NCI-H774 (cell line): ENCODE measurements at regions not wholly inside any gene's neighbourhood (a gene's known extent, or its start where the extent isn't known, plus 50 kb on each side); places are given as distances from the start of the nearest gene placed in this dataset.
"Not testable (repeated sequence)": the region's sequence is repeated elsewhere in the genome, so short reads cannot be mapped to it uniquely, and the experiment has no call there.

ENCODE experiments used
- DNase-seq: peaks from one replicate; lab custom pipeline; 2025; lab: John Stamatoyannopoulos, UW

GRCh38 chr2:129821445-129821844 is 158.0 kb upstream of the RAB6C start:
- DNase-seq = no peak

- DNase-seq = no peak
Measured at GRCh38 chr2:129823044-129823443, 156.4 kb upstream of the RAB6C start.

DNA sequence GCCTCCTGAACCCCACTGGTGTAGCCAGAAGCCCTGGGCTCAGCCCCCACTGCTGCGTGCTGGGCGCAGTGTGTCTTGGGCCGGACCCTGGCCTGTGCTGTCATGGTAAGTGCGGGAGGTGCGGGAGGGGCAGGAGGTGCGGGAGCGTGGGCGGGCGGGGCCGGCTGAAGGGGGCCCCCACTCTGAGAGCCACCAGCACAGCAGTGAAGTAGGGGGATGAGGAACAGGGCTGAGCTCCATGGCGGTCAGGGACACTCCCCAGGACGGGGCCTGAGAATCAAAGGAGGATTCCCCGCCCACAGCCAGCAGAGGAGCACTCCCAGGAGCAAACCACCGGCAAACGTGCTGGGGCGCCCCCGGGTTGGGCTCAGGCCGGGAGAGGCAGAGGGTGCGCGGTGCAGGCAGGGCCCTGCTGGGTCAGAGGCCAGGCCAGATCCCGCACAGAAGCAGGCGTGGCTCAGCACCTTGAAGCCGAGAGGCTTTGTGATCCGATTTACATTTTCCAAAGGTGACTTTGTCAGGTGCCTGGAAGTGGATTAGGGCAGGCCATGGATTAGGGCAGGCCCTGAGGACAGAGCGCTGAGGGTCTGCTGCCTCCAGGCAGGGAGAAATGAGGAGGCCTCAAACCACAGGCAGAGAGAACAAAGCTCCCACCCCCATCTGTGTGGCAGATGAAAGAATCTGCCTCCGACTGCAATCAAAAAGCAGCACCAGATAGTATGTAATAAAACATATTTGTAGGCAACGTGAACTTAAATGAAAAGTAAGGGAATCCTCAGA is 152.0 kb upstream of the RAB6C start:
- no peak for DNase-seq

GRCh38 chr2:129828792-129829191 is 150.7 kb upstream of the RAB6C start:
- no peak for DNase-seq

DNA sequence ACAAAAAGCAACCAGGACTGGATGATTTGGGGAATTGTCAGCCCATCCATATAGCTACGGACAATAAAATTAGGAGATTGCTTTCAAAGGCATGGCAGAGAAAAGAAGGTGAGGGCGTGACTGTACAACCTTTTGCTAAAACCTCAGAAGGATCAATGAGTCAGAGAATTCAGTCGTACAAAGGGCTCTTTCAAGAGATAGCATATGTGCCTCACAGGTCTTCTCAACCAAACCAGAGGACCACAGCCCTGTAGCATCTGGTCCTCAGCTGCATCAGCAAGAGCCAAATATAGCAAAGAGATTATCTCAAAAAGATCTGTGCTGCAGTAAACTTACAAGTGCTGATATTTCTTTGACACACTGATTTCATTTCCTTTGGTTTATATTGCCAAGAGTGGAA is 149.9 kb upstream of the RAB6C start:
- no peak for DNase-seq

- DNase-seq = no peak
Measured at GRCh38 chr2:129831018-129831417, 148.4 kb upstream of the RAB6C start.

- not testable (repeated sequence) for DNase-seq
Measured at GRCh38 chr2:129833465-129833864, 146.0 kb upstream of the RAB6C start.

- no peak for DNase-seq
Measured at GRCh38 chr2:129847043-129847442, 132.4 kb upstream of the RAB6C start.

DNA sequence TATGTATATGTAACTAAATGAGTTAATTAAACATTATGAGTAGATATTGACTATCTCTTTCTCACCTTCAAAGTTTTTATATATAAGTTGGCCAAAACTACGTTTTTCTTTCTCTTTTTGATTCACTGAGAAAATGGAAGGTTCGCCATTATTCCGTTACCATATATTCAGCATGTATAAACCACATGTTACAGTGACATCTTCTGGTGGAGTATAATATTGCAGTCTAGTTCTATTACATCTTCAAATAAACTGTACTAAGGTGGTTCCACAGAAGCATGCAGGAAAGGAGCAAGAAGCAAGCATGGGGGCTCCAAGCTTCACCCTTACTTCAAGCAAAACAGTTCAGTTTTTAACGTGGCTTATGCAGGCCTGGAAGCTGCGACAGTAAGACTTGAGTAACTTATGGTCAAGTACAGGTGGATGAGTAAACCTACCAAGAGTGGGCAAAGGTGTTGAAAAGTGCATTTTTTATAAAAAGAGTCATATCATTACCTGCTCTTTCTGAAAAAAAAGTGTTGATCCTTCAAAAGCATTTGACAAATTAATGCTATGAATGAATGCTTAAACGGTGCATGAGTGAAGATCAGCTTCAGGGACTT is 129.8 kb upstream of the RAB6C start:
- peak; percentile 10 for DNase-seq

DNA sequence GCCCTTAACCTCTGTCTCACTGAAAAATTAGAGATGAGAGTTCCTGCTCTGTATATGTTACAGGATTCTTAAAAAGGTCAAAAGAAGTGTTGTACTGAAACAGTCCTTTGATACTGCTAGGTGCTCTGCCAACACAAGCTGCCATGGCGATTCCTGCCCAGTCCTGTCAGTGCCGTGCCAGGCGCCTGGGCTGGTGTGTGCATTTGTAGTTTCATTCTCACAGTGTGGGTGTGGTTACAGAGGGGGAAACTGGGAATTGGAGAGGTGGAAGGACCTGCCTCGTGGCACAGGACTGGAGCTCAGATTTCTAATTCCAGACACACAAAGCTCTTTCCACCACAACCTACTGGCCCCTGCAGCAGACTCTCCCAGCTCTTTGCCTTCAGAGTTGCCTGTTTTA is 122.3 kb upstream of the RAB6C start:
- DNase-seq = no peak

DNA sequence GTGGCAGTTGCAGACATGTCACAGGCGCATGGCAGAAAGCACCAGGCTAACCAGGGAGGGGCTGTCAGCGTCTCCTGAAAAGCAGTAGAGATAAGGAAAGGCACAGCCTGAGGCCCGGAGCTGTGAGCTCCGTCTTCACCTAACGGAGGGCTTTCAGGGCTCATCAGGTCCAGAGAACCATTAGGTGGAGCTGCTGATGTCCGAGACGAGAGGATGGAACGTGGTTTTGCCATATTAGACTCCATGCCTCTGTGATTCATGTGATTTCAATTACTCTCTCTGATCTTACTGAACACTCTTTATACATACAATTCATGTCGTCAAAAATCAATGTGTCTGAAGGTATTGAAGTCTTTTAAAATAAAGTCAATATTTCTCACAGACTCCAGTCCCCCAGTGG is 120.3 kb upstream of the RAB6C start:
- no peak for DNase-seq

- no peak for DNase-seq
Measured at GRCh38 chr2:129860088-129860487, 119.4 kb upstream of the RAB6C start.

DNA sequence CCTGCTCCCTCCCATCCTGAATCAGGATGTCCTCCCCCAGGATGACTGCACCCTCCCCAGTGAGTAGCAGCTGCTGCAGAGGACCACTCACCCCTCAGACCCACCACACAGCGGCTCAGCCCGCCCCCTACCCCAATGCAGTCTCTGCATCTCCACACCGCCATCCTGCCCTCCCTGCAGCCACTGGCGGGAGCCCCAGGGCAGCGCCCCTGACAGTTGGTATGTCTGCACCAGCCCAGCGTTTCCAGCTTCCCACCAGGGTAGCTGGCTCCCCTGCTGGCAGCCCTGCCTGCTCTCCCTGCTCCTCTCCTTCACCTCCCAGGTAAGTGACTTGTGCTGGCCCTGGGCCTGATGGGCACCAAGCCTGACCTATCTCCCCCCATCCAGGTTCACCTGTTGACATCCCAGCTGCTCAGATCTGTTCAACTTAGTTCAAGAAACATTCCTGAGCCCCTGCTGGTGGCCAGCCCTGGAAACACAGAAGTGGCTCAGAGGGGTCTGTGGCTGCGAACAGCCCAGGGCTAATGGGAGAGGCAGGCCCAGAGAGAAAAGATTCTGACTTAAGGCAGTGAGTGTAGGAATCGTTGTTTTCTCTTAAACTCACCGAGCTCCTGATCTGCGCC is 117.7 kb upstream of the RAB6C start:
- no peak for DNase-seq

DNA sequence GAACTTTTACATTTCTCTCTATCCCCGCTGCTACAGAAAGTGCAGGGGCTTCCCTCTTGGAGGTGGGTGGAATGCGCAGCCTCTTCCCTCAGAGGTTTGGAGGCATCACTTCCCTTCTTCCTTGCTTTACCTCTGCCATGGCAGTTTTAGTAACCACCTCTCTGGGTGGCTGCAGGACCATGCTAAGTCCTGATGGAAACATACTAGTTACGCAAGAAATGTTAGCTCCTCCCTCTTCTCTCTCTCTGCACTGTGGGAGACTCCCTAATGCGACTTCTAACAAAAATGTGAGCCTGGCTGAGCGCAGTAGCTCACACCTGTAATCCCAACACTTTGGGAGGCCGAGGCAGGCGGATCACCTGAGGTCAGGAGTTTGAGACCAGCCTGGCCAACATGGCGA is 116.8 kb upstream of the RAB6C start:
- no peak for DNase-seq

GRCh38 chr2:129863350-129863749 is 116.1 kb upstream of the RAB6C start:
- DNase-seq = no peak

GRCh38 chr2:129864719-129865118 is 114.7 kb upstream of the RAB6C start:
- DNase-seq = no peak

- DNase-seq = no peak
Measured at GRCh38 chr2:129865976-129866375, 113.5 kb upstream of the RAB6C start.

DNA sequence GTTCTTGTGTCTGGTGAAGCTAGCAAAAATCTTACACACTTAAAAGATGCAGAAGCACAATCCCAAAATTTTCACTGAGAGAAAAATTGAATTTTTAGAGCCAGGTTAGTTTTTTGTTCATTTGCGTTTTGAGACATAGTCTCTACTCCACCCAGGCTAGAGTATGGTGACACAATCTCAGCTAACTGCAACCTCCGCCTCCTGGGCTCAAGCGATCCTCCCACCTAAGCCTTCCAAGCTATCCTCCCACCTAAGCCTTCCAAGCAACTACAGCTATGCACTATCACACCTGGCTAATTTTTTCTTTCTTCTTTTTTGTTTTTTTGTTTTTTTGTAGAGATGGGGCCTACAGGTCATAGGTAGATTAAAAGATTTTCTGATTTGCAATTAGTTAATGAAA is 113.1 kb upstream of the RAB6C start:
- DNase-seq = no peak

DNA sequence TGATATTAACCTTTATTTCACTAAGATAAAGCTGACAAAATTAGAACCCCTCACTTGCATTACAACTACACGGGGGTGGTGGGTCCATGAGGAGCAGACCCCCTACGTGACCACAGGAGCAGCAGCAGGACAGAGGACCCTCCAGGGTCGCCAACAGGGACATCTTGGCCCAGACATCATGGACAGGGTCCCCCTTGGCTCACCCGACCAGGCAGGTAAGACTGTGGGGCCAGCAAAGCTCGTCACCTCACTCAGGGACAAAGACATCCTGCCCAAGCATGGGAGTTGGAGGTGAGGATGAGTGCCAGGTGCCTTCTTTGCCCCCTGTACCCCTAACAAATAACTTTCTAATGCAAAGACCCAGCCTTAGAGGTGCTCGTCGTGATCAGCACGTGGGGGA is 111.3 kb upstream of the RAB6C start:
- DNase-seq = no peak

DNA sequence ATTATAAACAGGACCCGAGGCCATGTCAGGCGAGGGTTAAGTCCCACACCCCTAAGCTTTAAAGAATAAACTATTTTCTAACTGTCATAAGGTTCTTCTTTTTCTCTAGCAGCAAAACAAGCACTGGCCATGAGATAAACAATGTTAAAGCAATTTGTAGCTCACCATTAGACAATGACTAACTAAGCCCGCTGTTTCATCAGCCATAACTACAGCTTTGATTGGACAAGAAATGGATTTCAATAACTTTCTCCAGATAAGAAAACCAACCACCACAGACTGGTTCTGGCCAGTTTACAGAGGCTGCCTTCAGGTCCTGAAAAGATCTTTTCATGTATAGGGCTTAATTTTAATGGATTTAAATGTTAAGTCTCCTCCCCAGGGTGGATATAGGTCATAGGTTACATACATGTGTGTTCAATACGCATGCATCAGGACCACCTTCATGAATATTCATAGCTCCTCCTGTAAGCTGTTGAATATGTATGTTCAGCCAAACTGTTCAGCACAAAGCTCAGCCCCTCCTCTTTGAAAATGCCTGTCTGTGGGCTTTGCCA is 108.7 kb upstream of the RAB6C start:
- DNase-seq = no peak

DNA sequence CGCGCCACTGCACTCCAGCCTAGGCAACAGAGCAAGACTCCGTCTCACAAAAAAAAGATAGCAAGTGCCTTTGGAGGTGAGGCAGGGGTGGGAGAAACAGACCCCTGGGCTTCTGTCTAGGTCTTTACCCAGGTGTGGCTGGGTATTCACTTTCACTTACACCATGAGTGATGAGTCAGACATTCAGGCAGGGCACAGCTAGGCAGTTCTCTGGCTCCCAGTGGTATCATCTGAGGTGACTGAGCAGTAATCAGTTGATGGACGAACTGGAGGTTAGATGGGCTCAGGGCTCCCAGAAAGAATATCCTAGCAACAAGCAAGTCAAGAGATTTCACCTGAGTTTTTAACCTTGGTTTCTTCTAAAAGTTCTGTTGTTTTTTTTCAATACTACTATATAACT is 107.0 kb upstream of the RAB6C start:
- DNase-seq = no peak

DNA sequence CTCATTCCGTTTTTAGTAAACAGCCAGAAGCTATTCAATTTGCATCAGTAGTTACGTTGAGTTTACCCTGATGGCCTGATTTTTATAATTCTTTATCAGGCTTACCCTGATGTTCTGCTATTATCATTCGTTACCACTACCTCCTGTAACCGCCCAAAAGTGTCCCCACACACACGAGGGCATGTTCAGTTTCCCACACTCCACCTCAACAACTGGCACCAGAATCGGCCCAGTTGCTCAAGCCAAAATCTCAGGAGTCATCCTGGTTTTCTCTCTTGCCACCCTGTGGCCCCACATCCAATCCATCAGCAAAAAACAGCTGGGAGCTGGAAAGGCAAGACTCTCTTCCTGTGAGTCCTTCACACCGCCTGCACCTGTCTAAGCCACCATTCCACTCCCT is 102.9 kb upstream of the RAB6C start:
- no peak for DNase-seq

GRCh38 chr2:129877289-129877741 is 102.2 kb upstream of the RAB6C start:
- peak; percentile 46 for DNase-seq
